ENCODE measurements at regions not wholly inside any gene's neighbourhood (a gene's known extent, or its start where the extent isn't known, plus 50 kb on each side); places are given as distances from the start of the nearest gene placed in this dataset.

DNA sequence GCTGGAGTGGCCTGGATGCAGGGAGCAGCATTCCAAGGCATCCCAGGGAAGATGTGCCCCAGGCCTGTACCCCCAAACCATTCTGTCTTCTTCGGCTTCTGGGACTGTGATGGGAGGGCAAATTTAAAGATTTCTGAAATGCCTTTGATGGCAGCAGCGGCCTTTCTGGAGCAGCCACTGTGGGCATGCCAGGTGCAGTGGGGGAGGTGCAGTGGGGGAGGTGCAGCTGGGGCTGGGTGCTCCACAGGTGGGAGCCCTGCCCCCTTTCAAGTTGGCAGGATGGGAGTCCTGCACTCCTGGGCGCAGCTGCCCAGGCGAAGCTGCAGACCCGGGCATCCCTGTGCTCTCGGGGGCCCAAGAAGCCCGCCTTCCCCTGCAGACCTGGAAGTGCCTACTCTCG lies 293.5 kb upstream of the MOCS1 start:
- Histone ChIP-seq H3K79me2 (ENCODE audit: low read length) (no peaks in the 10 kb centered on the region), H3K4me2 (ENCODE audit: low read length) (no peak overlapping the region), H3K27me3 (ENCODE audit: low read depth, low read length) (no peaks in the 10 kb centered on the region), H2AFZ (ENCODE audit: low read depth, low read length) (no peak overlapping the region), H3K36me3 (replicated peaks; ENCODE audit: low read depth, low read length) (no peaks in the 10 kb centered on the region), H3K27ac (ENCODE audit: low read length) (no peak overlapping the region), H3K9me3 (ENCODE audit: insufficient read depth, low read length) (peaks cover 14% of the 10 kb centered on the region; the same call in 1 of the 2 replicates), H3K9ac (ENCODE audit: low read length) (no peak overlapping the region), H3K4me1 (ENCODE audit: low read length) (peaks cover 9% of the 10 kb centered on the region), H4K20me1 (ENCODE audit: insufficient read depth, low read length) (no peaks in the 10 kb centered on the region), H3K4me3 (ENCODE audit: low read length) (no peak overlapping the region)
- no peak for TF ChIP-seq EZH2phosphoT487 (IDR thresholded peaks at IDR 0.05; ENCODE audit: low read depth)
- TF ChIP-seq, protein P1, sequence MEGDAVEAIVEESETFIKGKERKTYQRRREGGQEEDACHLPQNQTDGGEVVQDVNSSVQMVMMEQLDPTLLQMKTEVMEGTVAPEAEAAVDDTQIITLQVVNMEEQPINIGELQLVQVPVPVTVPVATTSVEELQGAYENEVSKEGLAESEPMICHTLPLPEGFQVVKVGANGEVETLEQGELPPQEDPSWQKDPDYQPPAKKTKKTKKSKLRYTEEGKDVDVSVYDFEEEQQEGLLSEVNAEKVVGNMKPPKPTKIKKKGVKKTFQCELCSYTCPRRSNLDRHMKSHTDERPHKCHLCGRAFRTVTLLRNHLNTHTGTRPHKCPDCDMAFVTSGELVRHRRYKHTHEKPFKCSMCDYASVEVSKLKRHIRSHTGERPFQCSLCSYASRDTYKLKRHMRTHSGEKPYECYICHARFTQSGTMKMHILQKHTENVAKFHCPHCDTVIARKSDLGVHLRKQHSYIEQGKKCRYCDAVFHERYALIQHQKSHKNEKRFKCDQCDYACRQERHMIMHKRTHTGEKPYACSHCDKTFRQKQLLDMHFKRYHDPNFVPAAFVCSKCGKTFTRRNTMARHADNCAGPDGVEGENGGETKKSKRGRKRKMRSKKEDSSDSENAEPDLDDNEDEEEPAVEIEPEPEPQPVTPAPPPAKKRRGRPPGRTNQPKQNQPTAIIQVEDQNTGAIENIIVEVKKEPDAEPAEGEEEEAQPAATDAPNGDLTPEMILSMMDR (IDR thresholded peaks at IDR 0.05; ENCODE audit: low read depth, low read length): no peak

DNA sequence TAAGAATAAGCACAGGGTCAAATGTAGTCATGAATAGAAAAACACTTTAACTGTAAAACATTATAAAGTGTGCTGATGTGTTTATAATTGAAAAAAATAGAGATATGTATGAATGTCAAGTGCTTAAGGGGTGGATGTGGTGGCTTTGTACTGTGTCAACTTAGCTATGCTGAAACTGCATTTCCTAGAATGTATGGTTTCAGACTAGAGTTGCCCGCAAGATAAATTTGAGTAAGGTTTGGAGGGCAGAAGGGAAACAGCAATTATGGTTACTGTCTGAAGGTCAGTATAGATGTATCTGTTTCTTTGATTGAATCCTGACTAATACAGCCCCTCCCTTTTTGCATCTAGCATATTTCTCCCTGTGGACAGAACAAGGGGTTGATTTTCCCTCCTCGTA lies 288.1 kb upstream of the MOCS1 start:
- Histone ChIP-seq H3K27ac (ENCODE audit: low read length) (no peak overlapping the region), H3K36me3 (replicated peaks; ENCODE audit: low read depth, low read length) (no peaks in the 10 kb centered on the region), H3K9ac (ENCODE audit: low read length) (no peak overlapping the region), H2AFZ (ENCODE audit: low read depth, low read length) (no peak overlapping the region), H3K27me3 (ENCODE audit: low read depth, low read length) (no peaks in the 10 kb centered on the region), H3K79me2 (ENCODE audit: low read length) (no peaks in the 10 kb centered on the region), H3K9me3 (ENCODE audit: insufficient read depth, low read length) (peaks cover 14% of the 10 kb centered on the region; the same call in 1 of the 2 replicates), H3K4me2 (ENCODE audit: low read length) (no peak overlapping the region), H4K20me1 (ENCODE audit: insufficient read depth, low read length) (no peaks in the 10 kb centered on the region), H3K4me3 (ENCODE audit: low read length) (no peak overlapping the region), H3K4me1 (ENCODE audit: low read length) (no peaks in the 10 kb centered on the region)
- TF ChIP-seq EZH2phosphoT487 (IDR thresholded peaks at IDR 0.05; ENCODE audit: low read depth): no peak
- TF ChIP-seq, protein P1 (IDR thresholded peaks at IDR 0.05; ENCODE audit: low read depth, low read length): no peak

DNA sequence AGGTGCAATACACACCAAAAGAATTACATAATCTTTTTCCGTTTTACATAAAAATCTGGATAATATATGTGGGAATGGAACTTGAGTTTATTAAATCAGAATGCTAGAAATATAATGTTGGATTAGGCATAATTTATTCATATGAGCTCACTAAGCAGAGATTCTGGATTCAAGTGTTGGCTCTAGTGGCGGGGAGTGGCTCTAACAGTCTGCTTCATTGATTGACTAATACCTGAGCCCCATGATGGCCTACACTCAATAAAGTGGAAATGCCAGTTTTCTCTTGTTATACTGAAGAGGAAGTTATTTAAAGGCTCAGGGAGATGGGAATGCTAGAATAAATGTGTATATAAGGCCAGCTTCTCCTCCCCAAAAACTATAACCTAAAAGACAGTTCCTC lies 285.5 kb upstream of the MOCS1 start:
- H3K4me1 ChIP-seq (ENCODE audit: low read length): no peaks in the 10 kb centered on the region
- H2AFZ ChIP-seq (ENCODE audit: low read depth, low read length): no peak overlapping the region
- no peaks in the 10 kb centered on the region for H3K79me2 ChIP-seq (ENCODE audit: low read length)
- no peak overlapping the region for H3K4me3 ChIP-seq (ENCODE audit: low read length)
- H3K9ac ChIP-seq (ENCODE audit: low read length): no peak overlapping the region
- H3K27me3 ChIP-seq (ENCODE audit: low read depth, low read length): no peaks in the 10 kb centered on the region
- no peaks in the 10 kb centered on the region for H4K20me1 ChIP-seq (ENCODE audit: insufficient read depth, low read length)
- TF ChIP-seq, protein P1 (IDR thresholded peaks at IDR 0.05; ENCODE audit: low read depth, low read length): no peak
- no peak for TF ChIP-seq EZH2phosphoT487 (IDR thresholded peaks at IDR 0.05; ENCODE audit: low read depth)
- H3K36me3 ChIP-seq (replicated peaks; ENCODE audit: low read depth, low read length): no peaks in the 10 kb centered on the region
- H3K4me2 ChIP-seq (ENCODE audit: low read length): no peak overlapping the region
- H3K27ac ChIP-seq (ENCODE audit: low read length): no peak overlapping the region
- H3K9me3 ChIP-seq (ENCODE audit: insufficient read depth, low read length): peaks cover 13% of the 10 kb centered on the region; the same call in 1 of the 2 replicates

DNA sequence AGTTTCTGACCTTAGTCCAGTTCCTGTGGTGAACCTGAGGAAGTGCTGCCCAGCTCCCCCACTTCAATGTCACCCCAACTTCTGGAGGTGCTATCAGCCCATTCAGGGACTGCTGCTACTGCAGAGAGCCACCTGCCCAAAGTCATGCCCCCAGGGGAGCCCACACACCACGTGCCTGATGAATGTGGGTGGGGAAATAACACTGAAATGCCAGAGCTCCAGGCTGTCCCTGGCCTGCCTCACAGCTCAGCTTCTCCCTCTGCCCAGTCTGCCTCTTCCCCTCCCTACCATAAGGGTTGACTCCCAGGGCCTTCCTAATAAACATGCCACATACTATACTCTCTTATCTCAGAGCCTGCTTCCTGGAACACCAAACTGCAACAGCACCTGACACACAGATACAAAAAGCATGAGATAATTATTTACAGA lies 276.4 kb upstream of the MOCS1 start:
- Histone ChIP-seq H3K79me2 (ENCODE audit: low read length) (no peaks in the 10 kb centered on the region), H3K9me3 (ENCODE audit: insufficient read depth, low read length) (peaks cover 4% of the 10 kb centered on the region; the same call in 1 of the 2 replicates), H3K9ac (ENCODE audit: low read length) (no peak overlapping the region), H3K4me3 (ENCODE audit: low read length) (no peak overlapping the region), H3K27me3 (ENCODE audit: low read depth, low read length) (no peaks in the 10 kb centered on the region), H2AFZ (ENCODE audit: low read depth, low read length) (peak overlapping the region; percentile 70), H4K20me1 (ENCODE audit: insufficient read depth, low read length) (no peaks in the 10 kb centered on the region), H3K27ac (ENCODE audit: low read length) (no peak overlapping the region), H3K4me2 (ENCODE audit: low read length) (peak overlapping the region; percentile 14), H3K4me1 (ENCODE audit: low read length) (peaks cover 35% of the 10 kb centered on the region), H3K36me3 (replicated peaks; ENCODE audit: low read depth, low read length) (no peaks in the 10 kb centered on the region)
- no peak for TF ChIP-seq EZH2phosphoT487 (IDR thresholded peaks at IDR 0.05; ENCODE audit: low read depth)
- TF ChIP-seq, protein P1 (IDR thresholded peaks at IDR 0.05; ENCODE audit: low read depth, low read length): no peak
